ENCODE measurements at regions not wholly inside any gene's neighbourhood (a gene's known extent, or its start where the extent isn't known, plus 50 kb on each side); places are given as distances from the start of the nearest gene placed in this dataset.

- DNase-seq (ENCODE audit: low read depth), result no peak
- H3K4me3 ChIP-seq (ENCODE audit: low read length), result no peak overlapping the region
- TF ChIP-seq CTCF (IDR thresholded peaks at IDR 0.05; ENCODE audit: insufficient read depth, low read depth, low read length, missing control alignments), result no peak
These were observed 281.9 kb upstream of the ANKRD55 start for GRCh38 chr5:56515011-56515410.

- DNase-seq (ENCODE audit: low read depth), result no peak
- TF ChIP-seq CTCF (IDR thresholded peaks at IDR 0.05; ENCODE audit: insufficient read depth, low read depth, low read length, missing control alignments), result no peak
- no peak overlapping the region for H3K4me3 ChIP-seq (ENCODE audit: low read length)
These were observed 281.1 kb upstream of the ANKRD55 start for GRCh38 chr5:56514245-56514644.

- DNase-seq (ENCODE audit: low read depth), result peak; percentile 52
- no peak overlapping the region for H3K4me3 ChIP-seq (ENCODE audit: low read length)
These were observed 280.0 kb upstream of the ANKRD55 start for GRCh38 chr5:56513141-56513540.

GRCh38 chr5:56512313-56512996, 279.3 kb upstream of the ANKRD55 start:
- no peak for TF ChIP-seq CTCF (IDR thresholded peaks at IDR 0.05; ENCODE audit: insufficient read depth, low read depth, low read length, missing control alignments)
- no peak overlapping the region for H3K4me3 ChIP-seq (ENCODE audit: low read length)
- no peak for DNase-seq (ENCODE audit: low read depth)

More at GRCh38 chr5:56513141-56513540, 280.0 kb upstream of the ANKRD55 start:
- TF ChIP-seq CTCF (IDR thresholded peaks at IDR 0.05; ENCODE audit: insufficient read depth, low read depth, low read length, missing control alignments), result no peak

- TF ChIP-seq CTCF (IDR thresholded peaks at IDR 0.05; ENCODE audit: insufficient read depth, low read depth, low read length, missing control alignments), result no peak
- no peak overlapping the region for H3K4me3 ChIP-seq (ENCODE audit: low read length)
- no peak for DNase-seq (ENCODE audit: low read depth)
These were observed 278.3 kb upstream of the ANKRD55 start for GRCh38 chr5:56511326-56511841.

GRCh38 chr5:56508249-56508648, 275.1 kb upstream of the ANKRD55 start:
- DNase-seq (ENCODE audit: low read depth), result no peak
- no peak overlapping the region for H3K4me3 ChIP-seq (ENCODE audit: low read length)
- TF ChIP-seq CTCF (IDR thresholded peaks at IDR 0.05; ENCODE audit: insufficient read depth, low read depth, low read length, missing control alignments), result no peak

Measured in epithelial cell of esophagus (primary cell).